Testis (tissue), 2 donors: ENCODE measurements at regions not wholly inside any gene's neighbourhood (a gene's known extent, or its start where the extent isn't known, plus 50 kb on each side); places are given as distances from the start of the nearest gene placed in this dataset.

Experiments used
- DNase-seq: peaks from one replicate; pipeline ENCODE4 v3.0.0-alpha.2; 2019
- H3K27ac ChIP-seq, 2 donors: fragments of 200-600 bp; sonication (generic); one replicate each; pipeline ENCODE4 v1.5.1; 2019
- H3K27me3 ChIP-seq: fragments of 200-600 bp; sonication (generic); one replicate; pipeline ENCODE4 v1.5.1; 2019
- H3K36me3 ChIP-seq: fragments of 200-600 bp; sonication (generic); one replicate; pipeline ENCODE4 v1.5.1; 2017; ENCODE audit warnings: low read depth; ENCODE audit errors: missing control alignments
- H3K4me1 ChIP-seq: fragments of 200-600 bp; sonication (generic); one replicate; pipeline ENCODE4 v1.5.1; 2019
- H3K4me3 ChIP-seq, 2 donors: fragments of 200-600 bp; sonication (generic); one replicate each; pipeline ENCODE4 v1.5.1; 2017 to 2019
- H3K9me3 ChIP-seq: fragments of 200-600 bp; sonication (generic); one replicate; pipeline ENCODE4 v1.5.1; 2017
- CTCF ChIP-seq, 3 experiments: fragments of 450-650 bp in 2 of 3; fragments of 200-600 bp in 1 of 3; sonication (generic) in 1 of 3; IDR thresholded peaks; one replicate each; pipeline ENCODE4 v1.5.1; 2016 to 2019; ENCODE audit warnings: antibody characterized with exemption in 3 of 3, mild to moderate bottlenecking in 2 of 3, moderate library complexity in 1 of 3
- POLR2A ChIP-seq: fragments of 450-650 bp; IDR thresholded peaks from one replicate; pipeline ENCODE4 v1.6.1; 2017; ENCODE audit warnings: antibody characterized with exemption, mild to moderate bottlenecking, moderate library complexity
- WGBS, 2 donors: methylation state at CpG; one replicate each; pipeline ENCODE4 v1.1.5; 2018; 5-methylcytosine and 5-hydroxymethylcytosine counted together
- intact Hi-C: fragments of 100-400 bp; cut with DNase I; formaldehyde crosslinking; loops from one replicate; pipeline ENCODE4 v1.15.1; 2023; ENCODE audit warnings: low total_unique reads

GRCh38 chr4:117327491-117327890 is 242.1 kb upstream of the TRAM1L1 start:
- Histone ChIP-seq H3K4me3 (no peak overlapping the region), H3K4me1 (no peaks in the 10 kb centered on the region), H3K9me3 (no peaks in the 10 kb centered on the region), H3K27me3 (no peaks in the 10 kb centered on the region), H3K27ac (no peak overlapping the region), H3K36me3 (no peaks in the 10 kb centered on the region)
- no peak for TF ChIP-seq CTCF (IDR thresholded peaks at IDR 0.05)
- no peak for TF ChIP-seq POLR2A
- intact Hi-C loops = no loop called here
- WGBS, 2 donors = 78 to 82% methylated on average over 3 of the region's 3 CpGs
- no peak for DNase-seq

- intact Hi-C loops = no loop called here
- WGBS, 2 donors = 45 to 49% methylated on average over 2 of the region's 2 CpGs
- Histone ChIP-seq H3K36me3 (no peaks in the 10 kb centered on the region), H3K9me3 (no peaks in the 10 kb centered on the region), H3K27ac (no peak overlapping the region), H3K27me3 (no peaks in the 10 kb centered on the region), H3K4me3 (no peak overlapping the region), H3K4me1 (no peaks in the 10 kb centered on the region)
- no peak for TF ChIP-seq CTCF (IDR thresholded peaks at IDR 0.05)
- no peak for TF ChIP-seq POLR2A
- DNase-seq = no peak
Observed at GRCh38 chr4:117328333-117328732, 243.0 kb upstream of the TRAM1L1 start.

- no peaks in the 10 kb centered on the region for H3K9me3 ChIP-seq
- no peaks in the 10 kb centered on the region for H3K36me3 ChIP-seq
Observed at GRCh38 chr4:117331817-117332216, 246.4 kb upstream of the TRAM1L1 start.

GRCh38 chr4:117334451-117335188 is 249.2 kb upstream of the TRAM1L1 start:
- no peaks in the 10 kb centered on the region for H3K9me3 ChIP-seq
- H3K4me1 ChIP-seq = no peaks in the 10 kb centered on the region
- no peak overlapping the region for H3K27ac ChIP-seq
- no peak for DNase-seq
- no peak overlapping the region for H3K4me3 ChIP-seq
- WGBS, 2 donors = 68 to 80% methylated on average over 7 of the region's 7 CpGs
- intact Hi-C loops = no loop called here
- no peaks in the 10 kb centered on the region for H3K36me3 ChIP-seq
- no peaks in the 10 kb centered on the region for H3K27me3 ChIP-seq
- TF ChIP-seq POLR2A = no peak
- no peak for TF ChIP-seq CTCF (IDR thresholded peaks at IDR 0.05)

More at GRCh38 chr4:117331817-117332216, 246.4 kb upstream of the TRAM1L1 start:
- Histone ChIP-seq H3K27ac (no peak overlapping the region), H3K27me3 (no peaks in the 10 kb centered on the region), H3K4me1 (no peaks in the 10 kb centered on the region), H3K4me3 (no peak overlapping the region)
- TF ChIP-seq POLR2A = no peak
- no peak for TF ChIP-seq CTCF (IDR thresholded peaks at IDR 0.05)
- no peak for DNase-seq
- 82 to 86% methylated on average over 4 of the region's 4 CpGs for WGBS, 2 donors
- intact Hi-C loops = no loop called here

GRCh38 chr4:117357437-117357836 is 272.1 kb upstream of the TRAM1L1 start:
- no peaks in the 10 kb centered on the region for H3K4me1 ChIP-seq
- no peak overlapping the region for H3K4me3 ChIP-seq
- H3K27ac ChIP-seq = no peak overlapping the region
- H3K9me3 ChIP-seq = no peaks in the 10 kb centered on the region
- DNase-seq = no peak
- 82 to 84% methylated on average over 5 of the region's 5 CpGs for WGBS, 2 donors
- TF ChIP-seq POLR2A = no peak
- no peak for TF ChIP-seq CTCF (IDR thresholded peaks at IDR 0.05)
- H3K27me3 ChIP-seq = no peaks in the 10 kb centered on the region
- H3K36me3 ChIP-seq = no peaks in the 10 kb centered on the region
- intact Hi-C loops = no loop called here
